AML-193 (cell line): ENCODE measurements at regions not wholly inside any gene's neighbourhood (a gene's known extent, or its start where the extent isn't known, plus 50 kb on each side); places are given as distances from the start of the nearest gene placed in this dataset.
A peak's percentile ranks its signal among the peaks of the same experiment; 100 is the strongest.

Source experiments
- DNase-seq, 2 experiments: peaks; one replicate each; lab custom pipeline; 2025; lab: John Stamatoyannopoulos, UW

GRCh38 chrX:103158317-103158621 is 56.6 kb upstream of the BEX4 start:
- no peak for DNase-seq

GRCh38 chrX:103157496-103158316 is 57.2 kb upstream of the BEX4 start:
- peak; percentile 24 to 34 for DNase-seq

GRCh38 chrX:103155201-103155600 is 59.7 kb upstream of the BEX4 start:
- peak; percentile 32 to 34 for DNase-seq

- no peak for DNase-seq
Measured at GRCh38 chrX:103153661-103154060, 60.7 kb upstream of the NXF3 start.

- DNase-seq, result no peak
Measured at GRCh38 chrX:103151799-103152198, 58.9 kb upstream of the NXF3 start.

GRCh38 chrX:103149652-103150051 is 56.7 kb upstream of the NXF3 start:
- no peak for DNase-seq

- DNase-seq, result no peak
Measured at GRCh38 chrX:103148075-103148474, 55.1 kb upstream of the NXF3 start.
